HG02981 (cell line): ENCODE measurements at regions not wholly inside any gene's neighbourhood (a gene's known extent, or its start where the extent isn't known, plus 50 kb on each side); places are given as distances from the start of the nearest gene placed in this dataset.
"Not testable (repeated sequence)": the region's sequence is repeated elsewhere in the genome, so short reads cannot be mapped to it uniquely, and the experiment has no call there.

Experiments used
- ATAC-seq: cut with Tn5 transposase; IDR thresholded peaks from one replicate; pipeline ENCODE4 v1.9.1; 2021; ENCODE audit warnings: mild to moderate bottlenecking, moderate library complexity; ENCODE audit not compliant: unreplicated experiment

GRCh38 chr15:62404194-62404985 is 239.3 kb upstream of the C2CD4B start:
- ATAC-seq = no peak

DNA sequence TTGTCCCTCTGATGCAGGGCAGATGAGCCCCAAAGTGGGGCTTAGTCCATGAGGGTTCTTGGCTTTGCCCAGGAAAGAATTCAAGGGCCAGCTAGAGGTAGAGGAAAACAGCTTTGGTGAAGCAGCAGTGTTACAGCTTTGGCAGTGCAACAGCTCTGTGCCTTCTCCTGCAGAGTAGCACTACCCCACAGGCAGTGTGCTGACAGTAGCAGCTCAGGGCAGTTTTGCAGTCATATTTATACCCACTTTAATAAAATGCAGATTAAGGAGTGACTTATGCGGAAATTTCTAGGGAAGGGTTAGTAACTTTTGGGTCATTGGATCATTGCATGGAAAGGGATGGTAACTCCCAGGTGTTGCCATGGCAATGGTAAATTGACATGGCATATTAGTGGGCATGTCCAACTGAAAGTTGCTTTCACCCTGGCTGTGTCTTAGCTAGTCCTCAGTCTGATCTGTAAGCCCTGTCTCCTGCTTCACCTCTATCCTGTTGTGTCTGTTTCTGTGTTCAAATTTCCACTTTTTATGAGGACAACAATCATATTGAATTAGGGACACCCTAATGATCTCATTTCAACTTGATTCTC is 241.3 kb upstream of the C2CD4B start:
- no peak for ATAC-seq

DNA sequence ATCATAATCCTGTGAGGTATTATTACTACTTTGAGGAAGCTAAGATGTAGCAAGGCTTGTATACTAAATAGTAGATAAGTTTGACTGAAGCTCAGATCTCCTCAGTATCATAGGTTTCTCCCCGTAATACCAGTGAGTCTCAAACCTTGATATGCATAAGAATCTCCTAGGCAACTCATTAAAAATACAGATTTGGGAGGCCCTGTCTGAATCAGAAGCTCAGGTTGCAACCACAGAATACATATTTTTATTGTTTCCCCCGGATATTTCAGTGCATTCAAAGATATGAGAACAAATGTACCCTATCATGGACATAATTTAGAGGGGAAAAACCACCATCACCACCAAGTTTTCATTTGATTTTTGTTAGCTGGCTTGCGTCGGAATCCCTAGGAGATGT is 242.1 kb upstream of the C2CD4B start:
- no peak for ATAC-seq

DNA sequence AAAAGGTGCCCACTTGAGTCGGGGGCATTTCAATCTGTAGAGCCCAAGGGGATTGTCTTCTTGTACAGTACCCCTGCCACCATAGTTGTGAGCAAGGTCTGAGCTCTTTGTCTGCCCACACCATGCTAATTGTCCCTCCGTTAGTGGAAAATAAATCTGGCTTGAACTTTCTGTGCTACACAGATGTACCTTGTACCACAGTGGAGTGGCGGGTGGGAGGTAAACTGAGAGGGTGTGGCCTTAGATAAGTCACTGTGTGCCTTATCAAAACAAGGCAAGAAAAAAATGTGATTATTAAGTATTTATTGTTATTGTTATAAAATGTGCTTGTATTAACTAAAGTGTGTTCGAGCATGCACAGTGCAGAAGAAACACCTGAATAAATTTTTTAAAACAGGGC is 242.9 kb upstream of the C2CD4B start:
- ATAC-seq = no peak

GRCh38 chr15:62409466-62409865 is 244.4 kb upstream of the C2CD4B start:
- no peak for ATAC-seq

GRCh38 chr15:62412686-62413085 is 247.6 kb upstream of the C2CD4B start:
- no peak for ATAC-seq

DNA sequence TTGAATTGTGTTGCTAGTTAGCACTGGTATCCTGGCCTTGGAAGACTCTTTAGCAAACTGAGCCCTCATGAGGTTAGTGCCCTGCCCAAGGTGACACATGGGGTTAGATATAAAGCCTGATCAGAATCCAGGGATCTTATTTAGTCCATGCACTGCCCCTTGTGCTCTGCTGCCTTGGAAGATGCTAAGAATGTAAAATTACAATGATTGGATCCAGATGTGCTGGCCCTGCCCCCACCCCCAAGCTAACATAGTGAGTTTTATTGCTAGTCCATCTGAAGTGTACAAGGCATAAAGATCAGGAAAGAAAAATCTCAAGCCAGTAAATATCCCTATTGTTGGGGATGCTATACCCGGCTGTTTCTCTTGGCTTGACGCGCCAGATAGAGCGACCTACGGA is 248.1 kb upstream of the C2CD4B start:
- ATAC-seq = no peak

GRCh38 chr15:62413786-62414185 is 248.7 kb upstream of the C2CD4B start:
- no peak for ATAC-seq

GRCh38 chr15:62415498-62415897 is 250.4 kb upstream of the C2CD4B start:
- ATAC-seq = no peak

DNA sequence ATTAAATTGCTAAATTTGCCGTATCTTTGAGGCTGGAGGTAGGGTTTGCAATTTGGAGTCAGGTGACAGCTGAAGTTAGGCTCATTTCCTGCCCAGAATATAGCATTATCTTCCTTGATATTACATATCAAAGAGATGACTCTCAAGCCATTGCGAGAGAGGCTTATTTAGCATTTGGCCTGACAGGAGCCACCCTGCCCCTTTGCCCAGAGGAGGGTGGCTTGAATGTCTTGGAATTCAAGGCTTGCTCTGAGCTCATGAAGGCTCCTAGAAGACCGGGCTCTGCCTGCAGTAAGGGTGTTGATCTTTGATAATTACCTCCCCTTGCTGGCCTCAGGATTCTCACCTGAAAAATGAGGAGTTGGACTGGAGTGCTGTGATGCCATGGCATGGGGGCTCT is 251.4 kb upstream of the C2CD4B start:
- no peak for ATAC-seq

DNA sequence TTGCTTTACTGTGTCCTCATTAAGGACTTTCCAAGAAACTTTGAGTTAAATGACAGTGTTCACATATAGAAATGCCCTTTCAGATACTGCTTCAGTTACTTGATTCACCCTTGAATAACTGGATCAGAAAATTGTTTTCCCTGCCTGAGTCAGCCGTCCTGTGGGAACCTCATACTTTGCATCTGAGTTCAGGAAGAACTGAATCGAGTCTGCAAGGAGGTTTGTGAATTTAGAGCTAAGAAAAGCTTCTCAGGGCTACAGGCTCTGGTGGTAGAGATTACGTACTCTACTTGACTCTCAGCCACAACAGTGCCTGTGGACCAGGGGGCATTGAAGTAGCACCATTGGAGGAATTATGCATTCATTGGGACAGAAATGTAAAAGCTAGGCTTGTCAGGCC is 252.4 kb upstream of the C2CD4B start:
- ATAC-seq = no peak

- ATAC-seq = not testable (repeated sequence)
Observed at GRCh38 chr15:62418496-62418895, 253.4 kb upstream of the C2CD4B start.

DNA sequence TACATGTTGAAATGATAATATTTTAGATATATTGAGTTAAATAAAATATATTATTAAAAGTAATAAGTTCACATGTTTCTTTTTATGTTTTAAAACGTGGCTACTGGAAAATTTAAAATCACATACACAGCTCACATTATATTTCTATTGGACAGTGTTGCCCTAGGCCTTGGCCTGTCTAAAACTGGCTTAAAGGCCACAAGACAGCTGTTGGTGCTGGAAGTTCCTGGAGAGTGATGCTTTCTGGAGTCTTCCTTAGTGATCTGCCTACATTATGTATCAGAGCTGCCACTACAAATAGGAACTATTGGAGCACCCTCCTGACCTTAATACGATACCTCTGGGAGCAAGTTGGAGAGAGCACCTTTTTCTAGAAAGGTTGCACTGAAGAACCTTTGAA is 254.1 kb upstream of the C2CD4B start:
- ATAC-seq = no peak

DNA sequence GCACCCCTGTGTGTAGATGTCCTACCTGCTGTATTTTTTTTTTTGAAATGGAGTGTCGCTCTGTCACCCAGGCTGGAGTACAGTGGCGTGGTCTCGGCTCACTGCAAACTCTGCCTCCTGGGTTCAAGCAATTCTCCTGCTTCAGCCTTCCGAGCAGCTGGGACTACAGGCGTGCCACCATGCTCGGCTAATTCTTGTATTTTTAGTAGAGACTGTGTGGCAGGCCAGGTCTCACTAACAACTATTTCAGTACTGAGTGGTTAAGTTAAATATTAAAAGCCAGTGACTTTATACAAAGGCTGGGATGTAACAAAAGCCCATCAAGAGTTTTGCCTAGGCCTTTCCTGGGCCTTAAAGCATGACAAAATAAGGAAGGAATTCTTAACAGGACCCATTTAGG is 255.3 kb upstream of the C2CD4B start:
- ATAC-seq = not testable (repeated sequence)

- ATAC-seq = no peak
Observed at GRCh38 chr15:62421289-62421688, 256.2 kb upstream of the C2CD4B start.

GRCh38 chr15:62426387-62426956 is 261.4 kb upstream of the C2CD4B start:
- ATAC-seq = no peak

DNA sequence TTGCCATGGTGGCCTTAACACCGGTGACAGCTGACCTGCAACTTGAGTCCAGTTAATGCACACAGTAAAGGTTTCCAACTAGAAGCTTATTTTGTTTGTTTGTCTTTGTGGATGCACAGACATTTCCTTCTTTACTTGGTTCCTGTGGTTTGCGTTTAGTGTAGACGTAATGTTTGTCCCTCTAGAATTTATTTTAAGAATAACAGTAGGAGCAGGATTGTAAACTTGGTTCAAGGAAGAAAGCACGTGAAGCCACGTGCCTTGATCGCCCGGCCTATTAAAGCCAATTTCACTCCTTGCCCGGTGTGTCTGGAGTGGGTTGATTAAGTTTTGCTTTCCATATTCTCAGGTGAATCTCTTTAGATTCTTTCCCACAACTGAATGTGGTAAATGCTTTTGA is 263.2 kb upstream of the C2CD4B start:
- ATAC-seq = no peak

DNA sequence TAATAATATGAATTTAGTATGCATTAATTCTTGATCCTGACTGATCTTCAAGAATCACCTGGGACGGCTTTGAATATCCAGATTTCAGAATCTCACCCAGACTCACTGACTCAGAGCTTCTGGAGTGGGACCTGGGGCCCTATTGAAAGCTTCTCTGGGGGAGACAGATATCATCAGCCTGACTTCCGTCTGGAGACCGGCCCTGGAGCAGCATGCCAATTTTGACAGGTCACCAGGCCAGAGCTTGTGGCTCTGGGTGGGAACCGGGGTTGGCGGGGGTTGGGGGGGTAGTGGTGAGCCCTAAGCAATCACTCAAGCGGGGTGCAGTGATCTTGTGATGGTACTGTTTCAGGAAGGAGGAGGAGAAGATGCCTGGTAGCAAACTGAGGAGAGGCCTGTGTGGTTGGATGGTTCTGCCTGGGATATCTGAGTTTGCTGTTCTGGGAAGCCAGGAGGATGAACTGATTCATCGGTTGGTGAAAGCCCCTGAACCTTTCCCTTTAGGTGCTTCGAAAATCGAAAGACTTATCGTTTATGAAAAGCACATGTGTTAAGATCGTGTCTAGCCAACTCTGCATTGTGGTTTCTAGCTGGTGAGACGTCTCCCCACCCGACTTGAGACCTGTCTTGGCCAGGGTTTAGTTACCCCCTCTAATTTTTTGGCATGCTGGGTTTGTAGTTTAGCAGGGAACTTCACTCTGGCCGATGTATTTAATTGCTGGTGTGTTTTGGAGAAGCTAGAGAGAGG is 263.9 kb upstream of the C2CD4B start:
- ATAC-seq = no peak

DNA sequence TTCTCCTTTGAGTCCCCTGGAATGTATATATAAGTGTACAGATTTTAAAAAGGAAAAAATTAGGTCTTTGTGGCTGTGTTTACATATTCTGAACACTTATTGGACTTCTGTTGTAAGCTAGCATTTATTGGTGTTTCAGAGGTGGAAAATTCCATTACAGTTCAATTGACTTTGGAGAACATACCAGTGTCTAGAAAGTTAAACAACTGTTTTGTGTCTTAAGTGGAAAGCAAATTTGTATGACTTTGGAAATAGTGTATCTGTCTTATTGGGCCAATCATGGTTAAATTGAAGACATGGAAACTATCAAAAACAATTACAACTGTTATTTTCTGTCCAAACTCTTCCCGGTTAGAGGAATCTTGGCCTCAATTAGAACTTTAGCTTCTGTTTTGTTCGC is 265.0 kb upstream of the C2CD4B start:
- no peak for ATAC-seq

DNA sequence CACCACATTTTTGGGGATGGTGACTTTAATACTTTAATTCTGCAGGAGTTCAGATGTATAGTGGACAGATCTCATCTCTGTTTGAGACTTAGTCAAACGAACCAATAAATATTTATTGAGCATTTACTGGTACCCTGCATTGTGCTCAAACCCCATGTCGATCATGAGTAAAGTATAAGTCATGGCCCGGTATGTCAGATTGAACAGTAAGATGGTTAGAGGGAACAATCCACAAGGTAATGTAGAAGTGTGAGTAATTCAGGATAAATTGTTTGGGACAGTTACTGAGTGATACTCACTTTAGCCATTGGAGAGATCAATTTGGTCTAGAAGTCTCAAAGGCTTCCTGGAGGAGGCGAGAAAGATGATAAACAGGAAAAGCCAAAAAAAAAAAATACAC is 265.5 kb upstream of the C2CD4B start:
- ATAC-seq = no peak

DNA sequence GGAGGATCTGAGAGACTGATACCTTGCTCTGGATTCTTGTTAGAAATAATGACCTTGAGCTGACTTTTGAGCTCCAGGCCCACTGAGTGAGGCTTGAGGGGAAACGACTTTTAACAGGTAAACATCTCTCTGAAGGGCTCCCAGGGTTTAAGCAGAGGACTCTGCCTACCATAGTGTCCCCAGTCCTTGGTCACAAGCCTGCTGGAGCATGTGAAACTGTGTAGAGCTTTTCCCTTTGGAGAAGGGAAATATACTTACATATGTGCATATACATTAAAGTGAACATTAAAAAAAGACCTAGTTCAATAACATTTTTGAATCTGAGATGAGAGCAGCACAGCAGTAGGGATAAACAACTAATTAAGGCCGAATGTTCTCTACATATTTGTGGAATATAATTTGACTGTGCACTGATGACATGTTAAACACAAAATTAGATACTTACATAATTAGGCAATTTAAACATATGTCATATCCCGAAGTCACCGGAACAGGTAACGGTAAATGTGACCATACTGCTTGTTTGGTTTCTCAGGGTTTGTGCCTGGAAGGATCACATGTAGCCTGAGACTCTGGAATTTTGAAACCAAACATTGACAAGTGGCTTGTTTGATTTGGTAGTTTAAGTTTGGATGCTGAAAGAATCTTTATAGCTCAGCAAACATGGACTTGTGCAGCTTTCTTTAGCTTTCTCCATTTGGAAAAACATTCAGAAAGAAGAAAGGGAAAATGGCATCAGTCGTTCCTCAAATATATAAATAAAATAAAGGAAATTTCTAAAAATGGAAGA is 266.1 kb upstream of the C2CD4B start:
- no peak for ATAC-seq
